Endothelial cell of umbilical vein (primary cell): ENCODE measurements at regions not wholly inside any gene's neighbourhood (a gene's known extent, or its start where the extent isn't known, plus 50 kb on each side); places are given as distances from the start of the nearest gene placed in this dataset.

Experiments used
- BruUV-seq: library from RNA; stranded (reverse); fragments of 400-500 nt; replicated peaks from 2 replicates; lab custom pipeline; 2021; lab: Mats Ljungman, UMichigan
- CTCF ChIA-PET: fragments of 300-600, 350-600 bp; sonication (Branson Sonifier 250); formaldehyde crosslinking; loops from one replicate; lab custom pipeline; 2021; ENCODE audit warnings: antibody characterized with exemption, inconsistent platforms; lab: Charles Lee
- POLR2A ChIA-PET: fragments of 300-600, 350-600 bp; sonication (Branson Sonifier 250); formaldehyde crosslinking; loops from one replicate; lab custom pipeline; 2021; ENCODE audit warnings: antibody characterized with exemption, inconsistent platforms; lab: Charles Lee
- DNase-seq: peaks from one replicate; pipeline ENCODE4 v3.0.0-alpha.2; 2011; ENCODE audit warnings: low read depth, low spot score
- FAIRE-seq: peaks from 2 replicates; lab custom pipeline; 2011; peaks lifted over from hg19 to GRCh38; lab: Jason Lieb, UNC
- H2AFZ ChIP-seq: 2 replicates; pipeline ENCODE4 v1.6.0; 2012; ENCODE audit warnings: low read depth, low read length, control low read depth, inconsistent platforms
- H3K27ac ChIP-seq: 2 replicates; pipeline ENCODE4 v1.5.1; 2011; ENCODE audit warnings: low read depth, mild to moderate bottlenecking, control low read depth, low read length, moderate library complexity; ENCODE audit not compliant: insufficient read depth
- H3K27me3 ChIP-seq, 2 experiments: 2 replicates each; pipeline versions ENCODE4 v1.6.0 to v1.6.1; 2011; ENCODE audit warnings: low read length in 2 of 2, mixed read lengths in 1 of 2; ENCODE audit not compliant: control insufficient read depth in 2 of 2, insufficient read depth in 2 of 2
- H3K36me3 ChIP-seq, 2 experiments: 2 replicates in 1 of 2; 3 replicates in 1 of 2; pipeline ENCODE4 v1.5.1; 2011; ENCODE audit warnings: low read length in 2 of 2, mild to moderate bottlenecking in 1 of 2, moderate library complexity in 1 of 2; ENCODE audit not compliant: control insufficient read depth in 2 of 2, insufficient read depth in 2 of 2; ENCODE audit errors: extremely low read depth in 1 of 2
- H3K4me1 ChIP-seq: 3 replicates; pipeline ENCODE4 v1.5.1; 2011; ENCODE audit warnings: mild to moderate bottlenecking, low read length; ENCODE audit not compliant: control insufficient read depth, insufficient read depth; ENCODE audit errors: extremely low read depth
- H3K4me2 ChIP-seq: 2 replicates; pipeline ENCODE4 v1.6.1; 2011; ENCODE audit warnings: low read length, control low read depth, mixed read lengths; ENCODE audit not compliant: insufficient read depth
- H3K4me3 ChIP-seq, 3 experiments: fragments of 200-600 bp in 1 of 3; sonication (generic), shearing (Covaris generic) in 1 of 3; replicated peaks in 1 of 3; 2 replicates each; pipeline ENCODE4 v1.5.1; 2011 to 2016; ENCODE audit warnings: control low read depth in 3 of 3, low read length in 3 of 3, mild to moderate bottlenecking in 2 of 3, inconsistent platforms in 1 of 3, low read depth in 1 of 3, moderate library complexity in 1 of 3; ENCODE audit not compliant: insufficient read depth in 1 of 3
- H3K79me2 ChIP-seq: 2 replicates; pipeline ENCODE4 v1.6.0; 2012; ENCODE audit warnings: low read length, inconsistent platforms; ENCODE audit not compliant: control insufficient read depth, insufficient read depth
- H3K9ac ChIP-seq: replicated peaks from 2 replicates; pipeline ENCODE3; 2011; ENCODE audit warnings: low read length, control low read depth; ENCODE audit not compliant: insufficient read depth; ENCODE audit errors: extremely low read depth
- H3K9me1 ChIP-seq: replicated peaks from 3 replicates; pipeline ENCODE4 v1.6.0; 2011; ENCODE audit warnings: mild to moderate bottlenecking, low read length; ENCODE audit not compliant: control insufficient read depth, insufficient read depth; ENCODE audit errors: extremely low read depth
- H3K9me3 ChIP-seq: replicated peaks from 2 replicates; pipeline ENCODE4 v1.5.1; 2012; ENCODE audit warnings: low read length, inconsistent platforms; ENCODE audit not compliant: control insufficient read depth, insufficient read depth
- H4K20me1 ChIP-seq: replicated peaks from 2 replicates; pipeline ENCODE3; 2011; ENCODE audit warnings: mild to moderate bottlenecking, low read length; ENCODE audit not compliant: control insufficient read depth, insufficient read depth; ENCODE audit errors: extremely low read depth
- EZH2 ChIP-seq: IDR thresholded peaks from 2 replicates; pipeline ENCODE4 v1.6.1; 2012; ENCODE audit warnings: borderline replicate concordance, low read depth, mild to moderate bottlenecking, moderate library complexity, low read length, inconsistent platforms; ENCODE audit not compliant: severe bottlenecking
- FOS ChIP-seq: IDR thresholded peaks from 2 replicates; pipeline ENCODE4 v1.6.1; 2011; ENCODE audit warnings: mild to moderate bottlenecking, low read length, moderate library complexity, borderline replicate concordance; ENCODE audit not compliant: insufficient read depth
- GATA2 ChIP-seq: IDR thresholded peaks from 2 replicates; pipeline ENCODE4 v1.7.0; 2011; ENCODE audit warnings: low read depth, mild to moderate bottlenecking, moderate library complexity, mixed read lengths, low read length; ENCODE audit not compliant: insufficient read length, insufficient read depth
- JUN ChIP-seq: IDR thresholded peaks from 2 replicates; pipeline ENCODE4 v1.6.1; 2011; ENCODE audit warnings: borderline replicate concordance, low read depth; ENCODE audit not compliant: insufficient read length, insufficient read depth
- MYC ChIP-seq: IDR thresholded peaks from one replicate; pipeline ENCODE4 v1.6.1; 2011; ENCODE audit warnings: mild to moderate bottlenecking, low read depth, low read length
- POLR2A ChIP-seq: IDR thresholded peaks from 2 replicates; pipeline ENCODE4 v1.6.1; 2012; ENCODE audit warnings: low read depth, mild to moderate bottlenecking, control low read depth, low read length
- POLR2AphosphoS5 ChIP-seq: IDR thresholded peaks from 2 replicates; pipeline ENCODE4 v1.6.1; 2012; ENCODE audit warnings: low read depth, mild to moderate bottlenecking, control low read depth, low read length, moderate library complexity; ENCODE audit not compliant: insufficient read depth
- dilution Hi-C: fragments of 300-500 bp; cut with MboI; formaldehyde crosslinking; loops from one replicate; pipeline ENCODE4 v1.15.0; 2019; ENCODE audit warnings: low sequenced_read_pairs; ENCODE audit not compliant: extremely low pct_ligation_motif_present
- intact Hi-C: fragments of 100-400 bp; cut with micrococcal nuclease; formaldehyde crosslinking; loops from one replicate; pipeline ENCODE4 v1.10.0; 2022
- TF ChIP-seq, protein P1 (sequence below), 2 donors: IDR thresholded peaks; 1 replicate in 1 of 2; 2 replicates in 1 of 2; pipeline ENCODE4 v1.5.1; 2011; ENCODE audit warnings: low read length in 2 of 2, mild to moderate bottlenecking in 2 of 2, moderate library complexity in 2 of 2, control low read depth in 1 of 2, inconsistent platforms in 1 of 2, low read depth in 1 of 2; ENCODE audit not compliant: insufficient read depth in 1 of 2; ENCODE audit errors: extremely low read depth in 1 of 2
- TF ChIP-seq, protein P2 (sequence below): IDR thresholded peaks from 2 replicates; pipeline ENCODE4 v1.6.1; 2011; ENCODE audit not compliant: insufficient read depth, insufficient read length

DNA sequence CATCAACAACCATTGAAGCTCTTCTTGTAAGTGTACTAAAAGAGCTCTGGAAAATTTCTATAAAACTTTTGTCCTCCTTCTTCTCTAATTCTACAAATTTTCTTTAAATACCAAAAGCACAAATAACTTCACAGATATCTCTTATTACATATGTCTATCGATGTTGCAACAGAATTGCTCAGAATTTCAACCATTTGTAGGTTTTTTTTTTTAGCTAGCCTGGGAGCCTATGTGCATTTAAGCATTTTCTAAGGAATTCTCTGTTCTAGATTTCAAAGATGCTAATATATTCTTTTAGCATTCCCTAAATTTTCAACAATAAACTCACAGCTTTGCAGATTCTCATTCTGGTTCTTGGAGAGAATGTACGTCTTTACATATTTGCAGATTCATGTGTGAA lies 774.3 kb upstream of the NR2F2 start:
- Histone ChIP-seq H3K9ac (peak overlapping the region; percentile 87), H3K27me3 (no peaks in the 10 kb centered on the region), H2AFZ (no peak overlapping the region), H3K4me2 (peak overlapping the region; percentile 40), H4K20me1 (no peaks in the 10 kb centered on the region), H3K79me2 (no peaks in the 10 kb centered on the region), H3K9me1 (no peaks in the 10 kb centered on the region), H3K9me3 (no peaks in the 10 kb centered on the region), H3K4me1 (peaks cover 39% of the 10 kb centered on the region), H3K27ac (peak overlapping the region; percentile 100), H3K36me3 (no peaks in the 10 kb centered on the region), H3K4me3 (no peak overlapping the region)
- intact Hi-C loops: loop anchor here (2.0 to 5.0 kb wide), 6 partner anchors 379 to 974 kb away; no protein-coding TSS in a partner anchor
- dilution Hi-C loops: no loop called here
- no peak for FAIRE-seq
- no TSS peak for BruUV-seq
- TF ChIP-seq FOS (no peak), GATA2 (no peak), POLR2A (no peak), POLR2AphosphoS5 (no peak), MYC (no peak), EZH2 (no peak), JUN (no peak)
- TF ChIP-seq, protein P1, sequence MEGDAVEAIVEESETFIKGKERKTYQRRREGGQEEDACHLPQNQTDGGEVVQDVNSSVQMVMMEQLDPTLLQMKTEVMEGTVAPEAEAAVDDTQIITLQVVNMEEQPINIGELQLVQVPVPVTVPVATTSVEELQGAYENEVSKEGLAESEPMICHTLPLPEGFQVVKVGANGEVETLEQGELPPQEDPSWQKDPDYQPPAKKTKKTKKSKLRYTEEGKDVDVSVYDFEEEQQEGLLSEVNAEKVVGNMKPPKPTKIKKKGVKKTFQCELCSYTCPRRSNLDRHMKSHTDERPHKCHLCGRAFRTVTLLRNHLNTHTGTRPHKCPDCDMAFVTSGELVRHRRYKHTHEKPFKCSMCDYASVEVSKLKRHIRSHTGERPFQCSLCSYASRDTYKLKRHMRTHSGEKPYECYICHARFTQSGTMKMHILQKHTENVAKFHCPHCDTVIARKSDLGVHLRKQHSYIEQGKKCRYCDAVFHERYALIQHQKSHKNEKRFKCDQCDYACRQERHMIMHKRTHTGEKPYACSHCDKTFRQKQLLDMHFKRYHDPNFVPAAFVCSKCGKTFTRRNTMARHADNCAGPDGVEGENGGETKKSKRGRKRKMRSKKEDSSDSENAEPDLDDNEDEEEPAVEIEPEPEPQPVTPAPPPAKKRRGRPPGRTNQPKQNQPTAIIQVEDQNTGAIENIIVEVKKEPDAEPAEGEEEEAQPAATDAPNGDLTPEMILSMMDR (IDR thresholded peaks at IDR 0.05; ENCODE audit: extremely low read depth in 1 of 2, insufficient read depth in 1 of 2, low read depth in 1 of 2, low read length in 2 of 2): no peak
- TF ChIP-seq, protein P2, sequence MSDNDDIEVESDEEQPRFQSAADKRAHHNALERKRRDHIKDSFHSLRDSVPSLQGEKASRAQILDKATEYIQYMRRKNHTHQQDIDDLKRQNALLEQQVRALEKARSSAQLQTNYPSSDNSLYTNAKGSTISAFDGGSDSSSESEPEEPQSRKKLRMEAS: no peak
- no peak for DNase-seq
- ChIA-PET CTCF (interaction anchor here (0.5 to 1.3 kb wide), 6 partner anchors 9 to 886 kb away, joined by 3 to 6 read pairs (median 4); no protein-coding TSS in a partner anchor), POLR2A (interaction anchor here (0.9 kb wide), 1 partner anchor 781 kb away, joined by 4 read pairs; no protein-coding TSS in a partner anchor)
